DOHH2 (cell line): ENCODE measurements at regions not wholly inside any gene's neighbourhood (a gene's known extent, or its start where the extent isn't known, plus 50 kb on each side); places are given as distances from the start of the nearest gene placed in this dataset.

Experiments
- H3F3A ChIP-seq: fragments of 200-600 bp; sonication (generic), shearing (Covaris generic); 2 replicates; pipeline ENCODE4 v1.6.0; 2016; ENCODE audit warnings: antibody characterized with exemption, mild to moderate bottlenecking; ENCODE audit not compliant: control insufficient read depth, insufficient read depth
- H3K27ac ChIP-seq: fragments of 200-600 bp; sonication (generic); 2 replicates; pipeline ENCODE4 v1.5.1; 2014; ENCODE audit warnings: low read depth, mild to moderate bottlenecking, low read length, moderate library complexity
- H3K27me3 ChIP-seq: fragments of 200-600 bp; sonication (generic); 2 replicates; pipeline ENCODE4 v1.6.1; 2014; ENCODE audit warnings: mild to moderate bottlenecking, low read length, mixed read lengths; ENCODE audit not compliant: control insufficient read depth
- H3K36me3 ChIP-seq: fragments of 200-600 bp; sonication (generic); 2 replicates; pipeline ENCODE4 v1.6.1; 2014; ENCODE audit warnings: mild to moderate bottlenecking, low read length, moderate library complexity, mixed read lengths; ENCODE audit not compliant: control insufficient read depth
- H3K4me1 ChIP-seq: fragments of 200-600 bp; sonication (generic); 2 replicates; pipeline ENCODE4 v1.6.1; 2014; ENCODE audit warnings: mild to moderate bottlenecking, low read length, mixed read lengths; ENCODE audit not compliant: control insufficient read depth
- H3K4me2 ChIP-seq: fragments of 200-600 bp; sonication (generic); 2 replicates; pipeline ENCODE4 v1.6.0; 2014; ENCODE audit warnings: mild to moderate bottlenecking, low read length, moderate library complexity
- H3K4me3 ChIP-seq: fragments of 200-600 bp; sonication (generic); 2 replicates; pipeline ENCODE4 v1.5.1; 2014; ENCODE audit warnings: mild to moderate bottlenecking, low read length, mixed read lengths
- H3K79me2 ChIP-seq: fragments of 200-600 bp; sonication (generic); 2 replicates; pipeline ENCODE4 v1.6.1; 2014; ENCODE audit warnings: mild to moderate bottlenecking, low read length, mixed read lengths; ENCODE audit not compliant: control insufficient read depth
- H3K9me2 ChIP-seq: fragments of 200-600 bp; sonication (generic); replicated peaks from 2 replicates; pipeline ENCODE4 v1.6.1; 2014; ENCODE audit warnings: mild to moderate bottlenecking, low read length, mixed read lengths; ENCODE audit not compliant: control insufficient read depth
- H3K9me3 ChIP-seq: fragments of 200-600 bp; sonication (generic); 2 replicates; pipeline ENCODE4 v1.6.1; 2014; ENCODE audit warnings: antibody characterized with exemption, low read length, mixed read lengths; ENCODE audit not compliant: control insufficient read depth, insufficient read depth
- H4K20me1 ChIP-seq: fragments of 200-600 bp; sonication (generic); 2 replicates; pipeline ENCODE4 v1.6.0; 2014; ENCODE audit warnings: low read depth, mild to moderate bottlenecking, antibody characterized with exemption, low read length, moderate library complexity; ENCODE audit not compliant: control insufficient read depth, insufficient read depth
- EZH2phosphoT487 ChIP-seq: fragments of 200-600 bp; sonication (generic); IDR thresholded peaks from 2 replicates; pipeline ENCODE4 v1.6.1; 2017; ENCODE audit warnings: borderline replicate concordance, mild to moderate bottlenecking, antibody characterized with exemption, low read length, moderate library complexity, mixed read lengths
- TF ChIP-seq, protein P1 (sequence below): fragments of 200-600 bp; sonication (generic); IDR thresholded peaks from one replicate; pipeline ENCODE4 v1.5.1; 2014; ENCODE audit warnings: antibody characterized with exemption, mild to moderate bottlenecking, low read depth, low read length; ENCODE audit not compliant: poor library complexity, severe bottlenecking

DNA sequence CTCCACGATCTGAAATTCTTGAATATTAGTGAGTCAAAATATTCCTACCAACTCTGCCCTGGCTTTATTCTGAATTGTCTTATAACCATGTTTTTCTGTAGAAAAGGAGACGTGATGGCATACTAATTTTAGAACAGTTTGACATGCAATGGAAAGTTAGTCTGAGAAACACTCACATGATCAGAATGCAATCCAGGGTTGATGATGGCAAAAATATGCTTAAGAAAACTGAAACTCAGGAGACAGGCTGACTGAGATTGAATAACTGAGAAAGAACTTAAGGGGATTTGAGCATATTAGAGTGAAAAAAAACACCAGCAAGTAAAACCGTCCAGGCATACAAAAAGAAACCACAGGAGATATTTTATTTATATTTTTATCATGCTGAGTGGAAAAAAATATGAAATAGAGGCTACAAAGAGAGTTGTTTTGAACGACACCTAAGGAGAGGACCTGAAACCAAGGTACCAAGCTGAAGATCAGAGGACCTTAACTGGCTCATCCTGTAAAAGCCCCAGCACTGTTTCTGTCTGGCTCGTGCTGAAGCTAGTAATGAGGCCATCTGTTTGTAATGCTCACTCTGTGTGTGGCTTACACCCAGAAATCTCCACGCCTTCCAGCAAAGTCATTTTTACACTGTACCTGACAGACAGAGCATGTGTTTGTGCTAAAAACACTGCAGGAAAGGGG, 437.2 kb upstream of the PKDCC start:
- no peak for TF ChIP-seq EZH2phosphoT487
- TF ChIP-seq, protein P1, sequence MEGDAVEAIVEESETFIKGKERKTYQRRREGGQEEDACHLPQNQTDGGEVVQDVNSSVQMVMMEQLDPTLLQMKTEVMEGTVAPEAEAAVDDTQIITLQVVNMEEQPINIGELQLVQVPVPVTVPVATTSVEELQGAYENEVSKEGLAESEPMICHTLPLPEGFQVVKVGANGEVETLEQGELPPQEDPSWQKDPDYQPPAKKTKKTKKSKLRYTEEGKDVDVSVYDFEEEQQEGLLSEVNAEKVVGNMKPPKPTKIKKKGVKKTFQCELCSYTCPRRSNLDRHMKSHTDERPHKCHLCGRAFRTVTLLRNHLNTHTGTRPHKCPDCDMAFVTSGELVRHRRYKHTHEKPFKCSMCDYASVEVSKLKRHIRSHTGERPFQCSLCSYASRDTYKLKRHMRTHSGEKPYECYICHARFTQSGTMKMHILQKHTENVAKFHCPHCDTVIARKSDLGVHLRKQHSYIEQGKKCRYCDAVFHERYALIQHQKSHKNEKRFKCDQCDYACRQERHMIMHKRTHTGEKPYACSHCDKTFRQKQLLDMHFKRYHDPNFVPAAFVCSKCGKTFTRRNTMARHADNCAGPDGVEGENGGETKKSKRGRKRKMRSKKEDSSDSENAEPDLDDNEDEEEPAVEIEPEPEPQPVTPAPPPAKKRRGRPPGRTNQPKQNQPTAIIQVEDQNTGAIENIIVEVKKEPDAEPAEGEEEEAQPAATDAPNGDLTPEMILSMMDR: no peak
- no peaks in the 10 kb centered on the region for H3K9me2 ChIP-seq
- no peaks in the 10 kb centered on the region for H3K27me3 ChIP-seq
- H3K36me3 ChIP-seq: no peaks in the 10 kb centered on the region
- H3K79me2 ChIP-seq: no peaks in the 10 kb centered on the region
- no peak overlapping the region for H3K27ac ChIP-seq
- no peaks in the 10 kb centered on the region for H3F3A ChIP-seq
- H3K4me3 ChIP-seq: no peak overlapping the region
- H3K4me1 ChIP-seq: no peaks in the 10 kb centered on the region
- H4K20me1 ChIP-seq: no peaks in the 10 kb centered on the region
- no peaks in the 10 kb centered on the region for H3K9me3 ChIP-seq
- no peak overlapping the region for H3K4me2 ChIP-seq

DNA sequence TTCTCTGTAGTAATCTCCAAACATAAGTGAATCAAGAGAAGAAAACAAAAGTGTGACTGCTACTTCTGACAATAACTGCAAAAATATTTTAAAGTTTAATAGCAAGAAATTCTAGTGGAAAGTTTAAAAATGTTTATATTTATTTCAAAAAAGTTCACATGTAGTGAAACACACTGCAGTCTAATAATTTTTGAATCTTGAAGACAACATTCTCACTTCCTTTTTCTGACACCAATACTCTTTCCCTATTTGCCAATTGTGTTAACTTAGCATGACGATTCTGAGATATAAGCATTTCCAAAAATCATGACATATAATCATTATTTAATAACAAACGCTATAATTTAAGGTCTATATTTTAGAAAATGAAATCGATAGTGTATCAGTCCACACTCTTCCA, 429.1 kb upstream of the PKDCC start:
- H3K27ac ChIP-seq: no peak overlapping the region
- H3K36me3 ChIP-seq: no peaks in the 10 kb centered on the region
- H3F3A ChIP-seq: no peaks in the 10 kb centered on the region
- no peak overlapping the region for H3K4me2 ChIP-seq
- no peaks in the 10 kb centered on the region for H3K9me3 ChIP-seq
- no peaks in the 10 kb centered on the region for H3K9me2 ChIP-seq
- no peaks in the 10 kb centered on the region for H3K27me3 ChIP-seq
- TF ChIP-seq, protein P1: no peak
- no peak for TF ChIP-seq EZH2phosphoT487
- no peaks in the 10 kb centered on the region for H4K20me1 ChIP-seq
- H3K79me2 ChIP-seq: no peaks in the 10 kb centered on the region
- no peak overlapping the region for H3K4me3 ChIP-seq
- no peaks in the 10 kb centered on the region for H3K4me1 ChIP-seq

DNA sequence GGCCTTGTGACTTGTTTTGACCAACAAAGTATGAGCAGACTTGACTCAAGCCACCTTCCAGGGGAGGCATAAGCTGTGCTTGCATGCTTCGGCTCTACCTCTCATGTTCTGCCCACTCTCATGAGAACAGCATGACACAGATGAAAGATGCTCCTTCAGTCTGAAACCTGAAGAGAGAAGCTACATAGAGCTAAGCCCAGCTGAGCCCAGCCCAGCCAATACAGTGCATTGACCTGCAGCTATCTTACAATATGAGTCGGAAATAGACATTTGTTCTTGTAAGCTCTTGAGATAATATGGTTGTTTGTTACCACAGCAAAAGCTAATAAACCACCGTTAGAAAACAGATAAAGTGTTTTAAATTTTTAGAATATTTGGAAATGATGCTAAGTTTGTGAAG, 426.7 kb upstream of the PKDCC start:
- Histone ChIP-seq H3K4me2 (no peak overlapping the region), H3K36me3 (no peaks in the 10 kb centered on the region), H4K20me1 (no peaks in the 10 kb centered on the region), H3K4me1 (no peaks in the 10 kb centered on the region), H3K4me3 (no peak overlapping the region), H3K27ac (no peak overlapping the region), H3K9me3 (no peaks in the 10 kb centered on the region), H3F3A (no peaks in the 10 kb centered on the region), H3K27me3 (no peaks in the 10 kb centered on the region), H3K79me2 (no peaks in the 10 kb centered on the region), H3K9me2 (no peaks in the 10 kb centered on the region)
- no peak for TF ChIP-seq EZH2phosphoT487
- TF ChIP-seq, protein P1: no peak

DNA sequence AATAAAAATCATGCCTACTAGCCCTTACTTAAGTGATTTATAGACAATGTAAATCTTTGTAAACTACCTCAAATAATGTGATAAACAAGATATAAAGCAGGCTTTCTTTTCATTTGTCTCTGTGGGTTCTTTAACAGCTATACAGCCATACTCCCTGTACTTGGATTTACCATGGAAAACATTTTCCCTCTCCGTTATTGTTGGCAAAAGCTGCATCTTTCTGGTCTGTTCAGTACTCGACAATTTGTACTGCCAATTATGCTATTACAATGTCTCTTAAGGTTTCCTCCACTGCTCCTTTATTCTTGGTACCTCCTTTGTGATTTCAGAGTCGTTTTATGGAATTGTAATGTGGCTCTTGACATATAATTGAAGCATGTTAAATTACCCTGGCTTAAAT, 426.3 kb upstream of the PKDCC start:
- TF ChIP-seq EZH2phosphoT487: no peak
- TF ChIP-seq, protein P1: no peak
- H3K4me3 ChIP-seq: no peak overlapping the region
- H3F3A ChIP-seq: no peaks in the 10 kb centered on the region
- no peaks in the 10 kb centered on the region for H3K9me3 ChIP-seq
- H3K27ac ChIP-seq: no peak overlapping the region
- no peaks in the 10 kb centered on the region for H4K20me1 ChIP-seq
- H3K9me2 ChIP-seq: no peaks in the 10 kb centered on the region
- no peaks in the 10 kb centered on the region for H3K36me3 ChIP-seq
- no peaks in the 10 kb centered on the region for H3K27me3 ChIP-seq
- H3K4me1 ChIP-seq: no peaks in the 10 kb centered on the region
- no peaks in the 10 kb centered on the region for H3K79me2 ChIP-seq
- H3K4me2 ChIP-seq: no peak overlapping the region
